Stimulated activated CD4-positive, alpha-beta T cell treated with anti-CD3 and anti-CD28 coated beads, Interleukin-4, amount 100 ng/mL, for 4 hours (primary cell): ENCODE measurements at regions not wholly inside any gene's neighbourhood (a gene's known extent, or its start where the extent isn't known, plus 50 kb on each side); places are given as distances from the start of the nearest gene placed in this dataset.

Experiments
- DNase-seq, 2 experiments: peaks; one replicate each; pipeline ENCODE4 v3.0.0-alpha.2; 2020

GRCh38 chr10:35912615-35913569 lies 270.8 kb upstream of the FZD8 start:
- no peak for DNase-seq

- DNase-seq: no peak
Observed at GRCh38 chr10:35911954-35912353, 269.9 kb upstream of the FZD8 start.

DNA sequence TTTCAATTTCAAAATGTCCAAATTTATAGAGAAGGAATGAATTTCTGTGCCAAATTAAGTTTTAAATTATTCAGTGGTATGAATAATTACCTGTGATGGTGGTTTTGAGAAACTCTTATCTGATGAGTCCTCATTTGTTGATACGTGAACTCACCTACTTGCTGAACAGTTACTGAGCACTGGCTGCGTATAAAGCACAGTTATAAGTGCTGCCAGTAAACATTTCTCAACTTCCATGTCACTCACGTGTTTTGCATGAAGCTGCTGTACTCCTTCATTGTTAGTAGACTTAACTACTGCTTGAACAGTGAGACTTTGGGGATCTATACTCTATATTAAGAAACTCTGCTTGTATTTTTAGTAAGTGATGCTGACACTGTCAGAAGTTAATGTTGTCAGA lies 269.1 kb upstream of the FZD8 start:
- no peak for DNase-seq

DNA sequence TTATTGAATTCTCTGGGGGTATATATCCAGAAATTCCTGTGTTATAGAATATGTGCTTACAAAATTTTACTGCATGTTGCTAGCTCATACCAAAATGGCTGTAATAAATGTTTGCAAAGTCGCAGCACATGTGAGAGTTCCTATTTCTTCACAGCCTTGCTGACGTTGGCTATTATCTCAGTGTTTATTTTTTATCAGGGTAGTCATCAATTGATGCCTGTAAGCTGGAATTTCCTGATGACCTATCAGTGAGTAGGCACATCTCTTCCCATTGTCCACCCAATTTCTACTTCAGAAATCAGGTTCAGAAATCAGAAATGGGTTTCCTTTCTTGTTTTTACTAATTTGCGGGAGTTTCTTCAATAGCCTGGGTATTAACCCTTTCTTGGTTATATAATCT lies 268.1 kb upstream of the FZD8 start:
- DNase-seq: no peak

DNA sequence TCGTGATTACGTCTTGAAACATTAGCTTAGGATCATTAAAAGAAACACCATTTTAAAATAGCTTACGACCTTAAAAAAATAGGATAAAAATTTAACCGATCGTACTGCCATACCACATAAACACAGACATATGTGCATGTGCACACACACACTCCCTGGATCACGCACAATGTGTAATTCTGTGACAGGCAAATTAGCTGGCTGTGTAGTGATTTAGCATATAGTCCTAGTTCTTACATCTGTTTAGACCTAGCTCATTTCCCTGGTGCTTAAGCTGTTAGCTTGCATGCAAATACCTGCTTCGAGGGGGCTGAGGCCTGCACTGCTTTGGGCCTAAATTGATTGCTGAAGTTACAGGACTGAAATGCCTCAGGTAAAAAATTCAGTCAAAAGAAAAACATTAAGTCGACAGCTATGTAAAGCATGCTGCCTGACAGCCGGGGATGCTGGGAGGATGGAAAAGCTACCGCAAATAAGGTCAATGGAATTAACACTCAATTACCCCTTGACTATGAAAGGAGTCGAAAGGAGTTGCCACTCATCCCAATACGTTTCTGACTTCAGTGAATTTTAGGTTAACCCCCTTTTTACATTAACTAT lies 267.1 kb upstream of the FZD8 start:
- no peak for DNase-seq

DNA sequence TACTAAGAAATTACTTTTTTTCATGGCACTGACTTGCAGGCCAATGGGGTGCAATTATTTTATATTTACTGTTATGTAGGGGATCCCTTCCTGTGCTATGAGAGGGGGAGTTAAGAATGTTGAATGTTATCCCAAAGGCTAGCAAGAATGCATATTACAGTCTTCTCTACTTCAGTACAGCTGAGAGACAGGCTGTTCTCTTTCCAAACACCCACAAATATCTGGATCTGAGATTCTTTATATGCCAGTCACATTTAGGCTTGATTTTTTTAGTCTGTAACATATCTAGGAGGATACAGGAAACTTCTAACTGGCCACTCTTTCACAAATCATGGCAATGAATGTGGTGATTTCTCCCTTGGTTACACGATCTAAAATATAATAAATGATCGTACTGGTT lies 266.4 kb upstream of the FZD8 start:
- no peak for DNase-seq

- DNase-seq: no peak
Observed at GRCh38 chr10:35907548-35907947, 265.5 kb upstream of the FZD8 start.

- DNase-seq: no peak
Observed at GRCh38 chr10:35906155-35906554, 264.1 kb upstream of the FZD8 start.

DNA sequence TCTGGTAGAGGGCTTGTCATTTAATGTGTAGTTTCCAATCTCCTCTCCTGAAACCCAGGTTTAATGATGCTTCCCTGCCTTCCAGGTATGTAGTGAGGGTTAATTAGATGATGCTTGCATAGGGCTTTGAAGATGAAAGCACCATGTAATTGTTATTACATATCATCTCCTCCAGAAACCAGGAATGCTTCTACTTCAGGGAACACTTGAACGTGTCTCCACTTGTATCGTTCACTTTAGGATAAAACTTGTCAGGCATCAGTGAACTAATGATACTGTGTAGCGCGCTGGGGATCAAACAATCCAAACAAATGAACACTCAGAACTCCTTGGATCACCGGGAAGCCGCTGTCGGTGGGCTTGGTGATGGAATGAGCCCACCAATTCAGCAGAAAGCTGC lies 260.9 kb upstream of the FZD8 start:
- DNase-seq: no peak

DNA sequence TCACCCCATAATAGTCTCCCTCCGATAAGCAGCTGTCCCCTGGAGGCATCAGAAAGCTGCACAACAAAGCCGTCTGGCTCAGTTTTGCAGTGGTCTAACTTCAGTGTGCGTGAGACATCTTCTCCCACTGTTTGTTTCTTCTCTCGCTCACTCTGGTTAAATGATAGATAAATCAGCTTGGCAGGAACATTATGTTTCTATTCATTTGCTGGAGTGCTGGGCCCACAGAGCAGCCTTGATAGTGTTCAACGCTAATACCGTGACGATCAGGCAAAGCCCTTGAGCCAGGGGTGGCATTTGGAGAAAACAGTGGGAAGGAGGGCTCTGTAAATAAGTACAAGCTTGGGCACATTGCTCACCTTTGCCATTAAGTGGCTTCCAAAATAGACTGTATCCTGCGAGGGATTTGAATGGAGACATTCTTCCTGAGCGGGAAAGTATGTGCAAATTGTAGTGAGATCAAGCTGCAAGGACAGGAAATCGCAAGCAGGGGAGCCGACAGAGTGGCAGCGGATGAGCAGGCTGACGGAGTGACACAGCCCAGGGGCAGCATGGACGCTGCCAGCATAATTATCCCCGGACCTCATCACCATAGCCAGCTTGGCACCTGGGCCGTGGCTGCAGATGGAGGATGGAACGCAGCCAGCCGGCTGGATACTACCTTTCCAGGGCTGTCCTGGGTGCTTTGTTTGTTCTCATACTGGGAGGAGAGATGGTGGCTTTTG lies 256.8 kb upstream of the FZD8 start:
- DNase-seq: no peak

DNA sequence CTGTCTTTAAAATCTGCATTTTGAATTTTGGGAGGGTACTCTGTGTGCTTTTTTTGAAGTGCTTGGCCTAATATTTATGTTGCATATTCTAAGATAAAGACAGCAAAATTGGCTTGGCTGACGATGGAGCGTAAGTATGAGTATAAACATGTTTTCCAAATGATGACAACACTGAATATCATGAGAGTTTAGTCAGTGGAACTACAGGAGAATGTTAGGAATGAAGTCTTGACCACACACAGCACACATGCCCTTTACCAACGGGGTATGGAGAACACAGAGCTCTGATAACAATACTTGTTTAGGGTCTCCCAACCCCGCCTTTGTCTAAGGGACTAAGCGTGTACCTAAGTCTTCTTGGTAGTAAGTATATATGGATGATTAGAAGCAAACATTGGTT lies 253.9 kb upstream of the FZD8 start:
- DNase-seq: no peak

DNA sequence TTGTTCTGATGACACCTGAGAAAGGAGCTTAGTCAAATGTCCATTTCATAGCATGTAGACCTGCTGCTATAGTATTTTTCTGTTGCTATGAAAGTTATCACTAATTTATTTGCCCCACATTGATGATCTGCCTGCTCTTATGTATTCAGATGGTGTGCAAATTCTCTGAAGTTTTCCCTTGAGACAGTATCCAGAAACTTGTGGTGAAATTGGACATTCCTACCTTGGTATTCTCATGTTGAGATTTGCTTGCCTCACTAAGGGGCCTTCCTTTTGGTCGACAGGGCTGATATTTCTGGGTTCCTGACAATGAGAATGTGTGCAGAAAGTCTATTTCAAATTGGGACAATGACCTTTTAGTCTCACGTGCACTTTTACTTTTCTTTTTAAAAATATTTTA lies 253.2 kb upstream of the FZD8 start:
- DNase-seq: no peak

- DNase-seq: no peak
Observed at GRCh38 chr10:35892526-35892925, 250.4 kb upstream of the FZD8 start.

DNA sequence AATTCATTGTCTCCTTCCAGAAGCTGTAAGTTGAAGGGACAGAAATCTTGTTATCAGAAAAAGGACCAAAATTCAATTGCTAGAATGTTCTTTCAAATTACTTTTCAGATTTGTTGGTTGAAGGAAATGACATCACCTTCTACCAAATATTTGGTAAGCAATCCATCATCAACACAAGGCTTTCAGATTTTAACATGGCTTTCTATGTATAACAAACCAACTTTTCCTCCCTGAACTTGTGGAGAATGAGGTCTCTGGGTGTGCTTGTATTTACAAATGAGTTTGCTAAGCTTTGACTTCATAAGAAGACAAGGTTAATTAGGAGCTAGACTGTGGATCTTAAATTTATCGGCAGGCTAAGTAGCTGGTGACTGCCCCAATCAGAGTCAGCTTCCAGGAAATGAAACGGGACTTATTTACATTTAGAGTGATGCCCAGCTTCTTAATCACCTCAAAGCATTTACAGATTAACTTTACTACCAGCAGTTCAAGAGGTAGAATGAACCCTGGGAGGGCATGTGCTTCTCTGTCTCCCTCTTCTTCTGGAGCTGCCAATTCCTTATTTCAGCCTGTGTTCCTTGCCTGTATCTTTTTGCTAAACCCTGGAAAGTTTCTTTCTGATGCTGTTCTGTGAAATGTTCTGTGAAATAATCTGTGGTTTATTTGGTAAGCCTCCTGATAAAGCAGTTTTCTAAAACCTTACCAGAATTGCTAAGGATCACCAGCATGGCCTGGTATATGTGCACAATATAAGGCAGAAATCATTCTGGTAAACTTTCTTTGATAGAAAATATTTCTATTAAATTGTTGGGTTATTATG lies 248.8 kb upstream of the FZD8 start:
- no peak for DNase-seq

DNA sequence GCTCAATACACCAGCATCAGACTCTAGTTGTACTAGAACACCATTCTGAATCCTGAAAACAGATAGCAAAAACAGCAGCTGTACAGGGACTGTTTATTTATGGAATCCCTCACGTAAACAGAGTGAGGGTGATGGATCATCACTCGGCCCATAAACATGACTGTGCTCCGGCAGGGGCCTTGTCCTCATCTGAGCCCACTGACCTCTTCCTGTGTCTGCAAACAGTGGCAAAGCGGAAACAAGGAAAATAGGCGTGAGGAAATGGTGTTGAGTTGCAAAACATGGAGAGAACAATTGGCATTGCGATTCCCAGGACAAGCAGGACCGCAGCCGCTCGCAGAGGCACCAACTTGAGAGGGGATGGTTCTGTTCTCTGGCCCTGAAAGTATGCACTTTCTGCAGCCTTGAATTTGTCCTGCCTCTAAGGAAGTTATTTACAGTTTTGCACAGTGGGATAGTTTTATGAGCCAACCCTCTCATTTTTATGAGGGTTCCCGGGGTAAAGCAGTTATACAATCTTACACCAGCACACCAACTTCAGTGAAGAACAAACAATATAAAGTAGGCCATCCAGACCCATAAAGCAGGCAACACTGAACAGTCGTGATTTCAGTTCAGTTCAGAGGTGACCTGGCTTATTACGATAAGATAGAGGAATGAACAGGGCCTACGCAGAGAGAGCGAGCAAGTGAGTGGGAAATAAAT lies 248.0 kb upstream of the FZD8 start:
- no peak for DNase-seq

- DNase-seq: no peak
Observed at GRCh38 chr10:35889226-35889625, 247.1 kb upstream of the FZD8 start.

- DNase-seq: no peak
Observed at GRCh38 chr10:35888400-35888799, 246.3 kb upstream of the FZD8 start.

- no peak for DNase-seq
Observed at GRCh38 chr10:35887685-35888084, 245.6 kb upstream of the FZD8 start.

DNA sequence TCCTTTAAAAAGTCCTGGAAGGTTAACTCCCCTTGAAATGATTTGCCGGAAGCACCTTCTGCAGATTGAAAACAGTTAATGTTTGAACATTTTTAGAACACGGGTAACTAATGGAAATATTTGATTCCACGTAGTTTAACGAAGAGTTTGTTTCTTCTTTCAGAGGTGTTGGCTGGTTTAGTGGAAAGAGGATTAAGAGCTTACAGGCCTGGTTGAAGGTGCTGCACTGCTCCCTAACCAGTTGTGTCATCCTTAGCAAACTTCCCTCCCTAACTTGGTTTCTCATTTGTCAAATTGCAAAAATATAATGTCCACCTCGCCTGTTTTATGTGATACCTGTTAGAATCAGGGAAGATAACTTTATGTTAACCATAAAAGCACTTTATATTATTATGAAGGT lies 243.0 kb upstream of the FZD8 start:
- no peak for DNase-seq

DNA sequence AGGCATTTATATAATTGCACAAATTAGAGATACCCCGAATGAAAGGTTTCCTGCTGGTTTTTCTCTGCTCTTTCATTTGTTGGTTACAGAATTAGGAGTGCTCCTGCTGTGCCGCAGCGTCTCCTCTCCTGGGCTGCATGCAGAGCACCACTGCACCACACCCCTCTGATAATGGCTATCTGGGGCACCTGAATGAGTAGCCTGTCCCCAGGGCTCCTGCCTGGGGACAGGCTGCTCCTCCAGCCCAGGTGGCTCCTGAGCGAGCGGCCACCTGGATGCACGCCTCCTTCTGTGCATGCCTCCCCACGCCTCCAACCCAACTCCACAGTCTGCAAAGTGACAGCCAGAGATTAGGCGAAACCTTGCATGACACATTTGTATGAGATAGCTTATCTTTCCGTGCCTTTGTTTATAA lies 242.6 kb upstream of the FZD8 start:
- no peak for DNase-seq

GRCh38 chr10:35882422-35883150 lies 240.5 kb upstream of the FZD8 start:
- DNase-seq: no peak

DNA sequence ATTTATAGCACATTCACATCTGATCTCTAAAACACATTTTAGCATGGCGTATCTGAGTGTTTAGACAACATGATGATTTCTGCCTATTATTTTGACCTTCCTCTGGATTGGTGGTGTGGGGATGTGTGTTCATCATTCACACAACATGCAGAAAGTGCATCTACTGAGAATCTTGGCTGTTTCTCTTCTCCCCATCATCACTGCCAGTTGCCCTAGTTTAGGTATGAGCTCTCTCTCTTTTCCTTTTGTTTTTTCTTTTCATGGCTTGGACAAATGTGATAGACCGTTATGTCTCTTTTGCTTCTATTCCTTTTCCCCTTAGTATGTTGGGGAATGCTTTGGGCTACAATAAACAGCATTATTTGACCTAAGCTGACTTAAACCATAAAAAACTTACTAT lies 239.2 kb upstream of the FZD8 start:
- no peak for DNase-seq
